ENCODE measurements at regions not wholly inside any gene's neighbourhood (a gene's known extent, or its start where the extent isn't known, plus 50 kb on each side); places are given as distances from the start of the nearest gene placed in this dataset.

DNA sequence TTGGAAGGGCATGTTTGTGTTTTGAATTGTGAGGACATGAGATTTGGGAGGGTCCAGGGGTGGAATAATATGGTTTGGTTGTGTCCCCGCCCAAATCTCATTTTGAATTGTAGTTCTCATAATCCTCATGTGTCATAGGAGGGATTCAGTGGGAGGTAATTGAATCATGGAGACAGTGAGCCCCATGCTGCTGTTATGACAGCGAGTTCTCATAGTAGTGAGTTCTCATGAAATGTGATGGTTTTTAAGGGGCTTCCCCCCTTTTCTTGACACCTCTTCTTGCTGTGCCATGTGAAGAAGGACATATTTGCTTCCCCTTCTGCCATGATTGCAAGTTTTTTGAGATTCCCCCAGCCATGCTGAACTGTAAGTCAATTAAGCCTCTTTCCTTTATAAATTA is 260.0 kb downstream of the DUSP6 start:
- no peak for DNase-seq (ENCODE audit: low read depth)

DNA sequence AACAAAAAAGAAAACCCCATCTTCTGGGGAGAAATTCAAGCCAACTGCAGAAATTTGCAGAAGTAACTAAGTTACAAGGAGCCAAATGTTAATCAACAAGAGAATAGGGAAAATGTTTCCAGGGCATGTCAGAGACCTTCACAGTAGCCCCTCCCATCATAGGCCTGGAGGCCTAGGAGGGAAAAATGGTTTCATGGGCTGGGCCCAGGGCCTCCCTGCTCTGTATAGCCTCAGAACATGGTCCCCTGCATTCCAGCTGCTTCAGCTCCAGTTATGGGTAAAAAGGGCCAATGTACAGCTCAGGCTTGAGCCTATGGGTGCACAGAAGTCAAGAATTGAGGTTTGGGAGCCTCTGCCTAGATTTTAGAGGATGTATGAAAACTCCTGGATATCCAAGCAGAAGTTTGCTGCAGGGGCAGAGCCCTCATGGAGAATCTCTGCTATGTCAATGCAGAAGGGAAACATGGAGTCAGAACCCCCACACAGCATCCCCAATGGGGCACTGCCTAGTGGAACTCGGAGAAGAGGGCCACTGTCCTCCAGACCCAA is 260.9 kb downstream of the DUSP6 start:
- DNase-seq (ENCODE audit: low read depth) = no peak

- DNase-seq (ENCODE audit: low read depth) = no peak
These were observed 263.0 kb downstream of the DUSP6 start for GRCh38 chr12:89089264-89089663.

GRCh38 chr12:89087876-89088275 is 264.4 kb downstream of the DUSP6 start:
- no peak for DNase-seq (ENCODE audit: low read depth)

- no peak for DNase-seq (ENCODE audit: low read depth)
These were observed 265.0 kb downstream of the DUSP6 start for GRCh38 chr12:89087149-89087825.

GRCh38 chr12:89085421-89085820 is 266.9 kb downstream of the DUSP6 start:
- no peak for DNase-seq (ENCODE audit: low read depth)

DNA sequence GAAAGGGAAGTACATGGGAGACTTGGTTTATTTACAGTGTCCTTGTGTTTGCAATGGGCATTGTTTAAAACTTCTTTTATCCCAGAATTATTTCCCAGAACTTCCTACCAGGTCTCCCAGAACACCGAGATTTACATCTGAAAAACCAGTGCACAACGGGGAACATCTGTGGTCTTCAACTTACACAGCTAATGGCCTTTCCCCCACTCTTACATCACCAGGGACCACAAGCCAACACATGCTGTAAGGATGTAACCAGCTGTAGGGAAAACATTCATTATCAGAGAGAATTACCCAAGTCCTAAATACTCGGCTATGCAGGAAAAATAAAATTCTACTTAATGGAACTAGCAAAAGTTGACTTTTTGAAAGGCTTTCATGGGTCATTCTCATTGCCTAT is 267.6 kb downstream of the DUSP6 start:
- DNase-seq (ENCODE audit: low read depth) = no peak

DNA sequence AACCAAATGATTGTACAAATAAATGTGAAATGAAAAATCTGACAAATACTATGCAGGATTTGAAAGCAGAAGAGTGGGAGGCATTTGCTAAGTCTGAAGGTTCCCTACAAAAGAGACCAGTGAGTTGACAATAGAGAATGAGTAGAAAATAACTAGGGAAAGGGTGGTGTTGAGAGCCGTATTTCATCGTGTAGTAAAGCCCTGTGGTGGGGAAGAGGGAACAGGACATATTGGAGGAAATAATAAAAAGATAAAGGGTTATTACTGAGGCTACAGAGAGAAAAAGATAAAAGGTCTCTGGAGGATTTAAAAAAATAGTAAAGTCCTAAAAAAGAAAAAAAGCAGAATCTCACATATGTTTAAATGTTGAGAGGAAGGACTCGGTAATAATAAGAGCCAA is 268.8 kb downstream of the DUSP6 start:
- DNase-seq (ENCODE audit: low read depth) = no peak

DNA sequence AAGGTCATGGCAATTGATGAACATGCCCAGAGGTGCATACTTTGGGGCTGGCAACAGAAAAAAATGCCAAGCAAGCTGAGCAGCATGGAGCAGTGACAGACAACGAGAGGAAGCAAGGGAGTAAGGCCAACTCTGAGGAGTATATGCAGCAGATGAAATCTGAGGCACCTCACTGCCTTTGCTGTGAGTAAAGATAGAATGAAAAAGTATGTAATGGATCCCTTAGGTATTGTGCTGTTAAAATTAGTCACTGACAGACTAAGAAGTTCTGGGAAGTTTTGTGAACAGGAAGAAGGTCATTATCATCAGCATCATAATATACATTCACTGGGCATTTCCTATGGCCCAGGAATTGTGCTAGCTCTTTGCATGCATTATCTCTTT is 269.9 kb downstream of the DUSP6 start:
- DNase-seq (ENCODE audit: low read depth) = no peak

GRCh38 chr12:89081719-89082369 is 270.5 kb downstream of the DUSP6 start:
- no peak for DNase-seq (ENCODE audit: low read depth)

- no peak for DNase-seq (ENCODE audit: low read depth)
These were observed 271.4 kb downstream of the DUSP6 start for GRCh38 chr12:89080793-89081465.

DNA sequence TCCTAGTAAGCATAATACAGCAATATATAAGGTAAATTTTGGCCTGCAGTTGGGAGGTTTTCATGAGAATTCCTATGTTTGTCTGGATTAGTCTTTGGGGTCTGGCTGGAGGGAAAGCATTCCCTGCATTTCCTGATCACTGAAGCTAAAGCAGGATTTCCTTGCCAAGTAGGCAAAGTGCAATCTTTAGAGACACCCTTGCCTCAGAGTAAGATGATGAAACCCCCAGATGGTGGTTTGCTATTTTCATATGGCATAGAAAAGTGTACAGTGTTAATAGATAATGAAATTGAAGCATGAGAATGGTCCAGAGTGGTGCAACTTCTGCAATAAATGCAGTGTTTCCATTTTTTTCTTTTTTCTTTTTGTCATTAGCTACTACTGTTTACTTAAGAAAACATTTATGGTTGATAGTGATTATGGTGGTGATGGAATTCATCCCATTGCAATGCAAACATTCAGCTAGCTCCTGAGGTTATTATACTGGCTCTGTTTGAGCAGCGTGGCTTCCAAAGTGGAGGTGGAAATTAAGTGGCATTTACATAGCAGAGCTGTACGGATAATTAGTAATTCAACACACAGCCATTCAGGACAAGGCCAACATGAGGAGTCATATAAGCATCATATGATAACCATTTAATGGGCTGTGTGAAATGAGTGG is 276.3 kb downstream of the DUSP6 start:
- no peak for DNase-seq (ENCODE audit: low read depth)

DNA sequence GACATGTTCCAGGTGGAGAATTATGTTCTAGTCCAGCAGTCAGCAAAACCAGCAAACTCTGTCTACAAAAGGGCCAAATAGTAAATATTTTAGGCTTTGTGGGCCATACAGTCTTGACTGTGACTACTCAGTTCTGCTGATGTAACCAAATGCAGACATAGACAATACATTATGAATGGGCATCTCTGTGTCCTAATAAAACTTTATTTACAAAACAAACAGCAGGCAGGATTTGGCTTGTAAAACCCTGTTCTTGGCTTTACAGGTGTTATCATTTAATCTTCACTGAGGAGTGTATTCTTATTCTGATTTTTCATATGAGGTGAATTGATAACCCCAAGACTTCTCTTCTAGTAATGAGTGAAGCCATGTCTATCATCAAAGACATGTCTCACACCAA is 278.6 kb downstream of the DUSP6 start:
- DNase-seq (ENCODE audit: low read depth) = no peak

GRCh38 chr12:89073027-89073398 is 279.3 kb downstream of the DUSP6 start:
- DNase-seq (ENCODE audit: low read depth) = no peak

DNA sequence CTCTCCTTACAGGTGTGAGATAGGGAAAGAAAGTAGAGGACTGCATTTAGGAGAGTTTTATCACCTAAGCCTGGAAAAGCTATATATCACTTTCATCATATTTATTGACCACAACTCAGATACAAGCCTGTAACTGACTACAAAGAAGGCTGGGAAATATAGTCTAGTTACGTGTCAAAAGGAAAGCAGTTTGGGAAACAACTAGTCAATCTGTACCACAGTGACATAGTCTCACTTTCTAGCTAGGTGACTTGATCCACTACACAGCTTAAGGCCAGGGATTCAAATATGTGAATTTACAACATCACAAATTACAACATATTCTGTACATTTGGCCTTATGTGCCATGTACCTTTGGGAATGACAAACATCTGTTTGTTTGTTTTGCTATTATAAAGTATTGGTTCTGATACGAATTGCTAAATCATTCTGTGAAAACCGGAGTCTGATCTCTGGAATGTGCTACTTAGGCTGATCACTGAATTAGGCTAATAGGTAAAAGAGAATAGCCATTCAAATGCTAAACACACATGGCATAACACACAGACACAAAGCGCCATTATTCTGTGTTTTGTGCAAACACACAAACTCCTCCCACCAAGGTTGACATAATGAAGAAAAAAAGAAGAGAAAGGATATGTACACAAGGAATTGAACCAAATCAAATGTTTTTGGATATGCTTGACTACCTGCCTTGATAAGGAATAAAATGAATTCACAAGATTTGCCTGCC is 279.8 kb downstream of the DUSP6 start:
- no peak for DNase-seq (ENCODE audit: low read depth)

- no peak for DNase-seq (ENCODE audit: low read depth)
These were observed 281.7 kb downstream of the DUSP6 start for GRCh38 chr12:89070603-89071002.

- no peak for DNase-seq (ENCODE audit: low read depth)
These were observed 282.9 kb downstream of the DUSP6 start for GRCh38 chr12:89069431-89069830.

GRCh38 chr12:89067421-89068187 is 284.7 kb downstream of the DUSP6 start:
- no peak for DNase-seq (ENCODE audit: low read depth)

DNA sequence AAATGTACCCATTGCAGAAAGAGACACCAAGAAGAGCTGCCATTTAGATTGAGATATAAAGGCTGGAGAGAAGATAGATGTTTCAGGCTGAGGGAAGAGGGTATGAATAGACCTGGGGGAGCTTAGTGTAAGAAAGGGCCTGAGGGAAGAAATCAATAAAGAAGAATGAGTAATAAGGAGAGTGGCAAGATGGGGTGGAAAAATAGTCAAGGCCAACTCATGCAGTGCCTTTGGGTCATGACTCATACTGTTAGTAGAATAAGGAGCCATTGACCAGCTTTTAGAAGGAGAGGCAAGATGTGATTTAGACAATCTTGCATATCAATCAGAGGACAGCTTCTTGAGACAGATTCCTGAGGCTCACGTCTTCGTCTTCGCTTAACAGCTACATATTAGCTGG is 287.5 kb downstream of the DUSP6 start:
- DNase-seq (ENCODE audit: low read depth) = no peak

- no peak for DNase-seq (ENCODE audit: low read depth)
These were observed 288.1 kb downstream of the DUSP6 start for GRCh38 chr12:89064151-89064550.

DNA sequence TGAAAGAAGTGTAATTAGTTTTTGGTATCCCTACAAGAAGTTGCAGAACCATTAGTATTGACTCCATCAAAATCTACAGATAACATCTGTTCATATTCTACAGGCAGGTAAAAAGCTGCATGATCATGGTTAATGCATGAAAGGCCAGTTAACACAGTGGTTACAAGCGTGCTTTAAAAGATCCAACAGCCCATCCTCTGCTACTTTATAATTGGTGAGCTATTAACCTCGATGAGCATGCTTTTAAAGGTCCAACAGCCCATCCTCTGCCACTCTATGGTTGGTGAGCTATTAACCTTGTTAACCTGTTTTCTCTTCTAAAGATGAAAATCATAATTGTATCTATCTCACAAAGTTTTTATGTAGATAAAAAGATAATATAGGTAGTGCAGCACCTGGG is 289.3 kb downstream of the DUSP6 start:
- no peak for DNase-seq (ENCODE audit: low read depth)
